Inferior parietal cortex (tissue), 1 donor: ENCODE measurements at regions not wholly inside any gene's neighbourhood (a gene's known extent, or its start where the extent isn't known, plus 50 kb on each side); places are given as distances from the start of the nearest gene placed in this dataset.

ENCODE experiments used
- DNase-seq: peaks from one replicate; pipeline ENCODE4 v3.0.0-alpha.2; 2016; ENCODE audit errors: extremely low spot score

DNA sequence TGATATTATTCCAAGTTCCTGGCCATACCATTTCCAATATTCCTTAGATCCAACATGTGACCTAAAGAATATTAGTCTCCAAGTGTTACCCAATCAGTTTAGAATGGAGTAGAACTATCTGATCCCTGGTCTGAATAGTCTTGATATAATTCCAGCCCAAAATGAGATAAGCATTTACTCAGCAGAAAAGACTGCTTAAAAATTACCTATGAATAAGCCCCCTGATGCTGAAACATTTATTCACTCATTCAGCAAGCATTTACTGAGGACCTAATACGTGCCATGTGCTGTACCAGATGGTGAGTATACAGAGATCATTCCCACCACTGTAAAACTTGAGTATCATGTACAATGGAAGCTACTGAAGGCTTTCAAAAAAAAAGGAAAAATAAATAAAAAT, 157.0 kb downstream of the FAM114A2 start:
- no peak for DNase-seq

- no peak for DNase-seq
These were observed 158.6 kb downstream of the FAM114A2 start for GRCh38 chr5:153880106-153880505.

GRCh38 chr5:153879596-153879995, 159.1 kb downstream of the FAM114A2 start:
- no peak for DNase-seq

- DNase-seq = no peak
These were observed 172.5 kb downstream of the FAM114A2 start for GRCh38 chr5:153866176-153866575.

- DNase-seq = no peak
These were observed 173.7 kb downstream of the FAM114A2 start for GRCh38 chr5:153865016-153865415.

- DNase-seq = no peak
These were observed 174.8 kb downstream of the FAM114A2 start for GRCh38 chr5:153863951-153864350.
